Breast epithelium (tissue), 3 donors: ENCODE measurements at regions not wholly inside any gene's neighbourhood (a gene's known extent, or its start where the extent isn't known, plus 50 kb on each side); places are given as distances from the start of the nearest gene placed in this dataset.

ENCODE experiments used
- CTCF ChIP-seq, 3 donors: fragments of 450-650 bp; IDR thresholded peaks; one replicate each; pipeline ENCODE4 v1.5.1; 2016 to 2017; ENCODE audit warnings: antibody characterized with exemption in 3 of 3, mild to moderate bottlenecking in 3 of 3, moderate library complexity in 3 of 3
- POLR2A ChIP-seq: fragments of 450-650 bp; IDR thresholded peaks from one replicate; pipeline ENCODE4 v1.6.1; 2016; ENCODE audit warnings: antibody characterized with exemption, mild to moderate bottlenecking, moderate library complexity

GRCh38 chr9:86876621-86877196 lies 70.6 kb downstream of the GAS1 start:
- no peak for TF ChIP-seq CTCF (IDR thresholded peaks at IDR 0.05)
- TF ChIP-seq POLR2A, result no peak
